Esophagus squamous epithelium (tissue), 4 donors: ENCODE measurements at regions not wholly inside any gene's neighbourhood (a gene's known extent, or its start where the extent isn't known, plus 50 kb on each side); places are given as distances from the start of the nearest gene placed in this dataset.

Experiments used
- POLR2A ChIP-seq, 4 donors: fragments of 450-650 bp; IDR thresholded peaks; one replicate each; pipeline ENCODE4 v1.6.1; 2017; ENCODE audit warnings: antibody characterized with exemption in 4 of 4, mild to moderate bottlenecking in 4 of 4, moderate library complexity in 3 of 4
- TF ChIP-seq, protein P1 (sequence below), 6 experiments: fragments of 450-650 bp in 4 of 6; fragments of 200-600 bp in 2 of 6; sonication (generic) in 2 of 6; IDR thresholded peaks; one replicate each; pipeline ENCODE4 v1.5.1; 2016 to 2019; ENCODE audit warnings: antibody characterized with exemption in 6 of 6, mild to moderate bottlenecking in 4 of 6, moderate library complexity in 4 of 6

DNA sequence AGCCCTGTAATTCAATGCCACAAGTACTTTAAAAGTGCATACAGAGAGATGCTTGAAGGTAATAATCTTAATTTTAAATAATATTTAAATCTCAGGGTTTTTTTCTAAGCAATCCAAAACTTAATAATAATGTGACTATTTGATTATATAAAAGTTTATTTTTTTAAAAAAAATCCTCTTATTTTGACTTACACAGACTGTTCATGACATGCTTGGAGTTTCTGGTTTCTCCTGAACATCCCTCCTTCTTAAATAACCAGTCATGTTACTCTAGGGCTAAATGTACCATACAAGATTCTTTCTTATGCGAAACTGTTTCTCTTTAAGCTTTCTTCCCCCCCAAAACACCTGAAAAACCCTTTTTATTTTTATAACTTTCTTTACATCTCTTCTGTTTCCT, 58.2 kb upstream of the SLC2A13 start:
- TF ChIP-seq, protein P1, sequence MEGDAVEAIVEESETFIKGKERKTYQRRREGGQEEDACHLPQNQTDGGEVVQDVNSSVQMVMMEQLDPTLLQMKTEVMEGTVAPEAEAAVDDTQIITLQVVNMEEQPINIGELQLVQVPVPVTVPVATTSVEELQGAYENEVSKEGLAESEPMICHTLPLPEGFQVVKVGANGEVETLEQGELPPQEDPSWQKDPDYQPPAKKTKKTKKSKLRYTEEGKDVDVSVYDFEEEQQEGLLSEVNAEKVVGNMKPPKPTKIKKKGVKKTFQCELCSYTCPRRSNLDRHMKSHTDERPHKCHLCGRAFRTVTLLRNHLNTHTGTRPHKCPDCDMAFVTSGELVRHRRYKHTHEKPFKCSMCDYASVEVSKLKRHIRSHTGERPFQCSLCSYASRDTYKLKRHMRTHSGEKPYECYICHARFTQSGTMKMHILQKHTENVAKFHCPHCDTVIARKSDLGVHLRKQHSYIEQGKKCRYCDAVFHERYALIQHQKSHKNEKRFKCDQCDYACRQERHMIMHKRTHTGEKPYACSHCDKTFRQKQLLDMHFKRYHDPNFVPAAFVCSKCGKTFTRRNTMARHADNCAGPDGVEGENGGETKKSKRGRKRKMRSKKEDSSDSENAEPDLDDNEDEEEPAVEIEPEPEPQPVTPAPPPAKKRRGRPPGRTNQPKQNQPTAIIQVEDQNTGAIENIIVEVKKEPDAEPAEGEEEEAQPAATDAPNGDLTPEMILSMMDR (IDR thresholded peaks at IDR 0.05), result no peak
- no peak for TF ChIP-seq POLR2A (IDR thresholded peaks at IDR 0.05)
